NB4 (cell line): ENCODE measurements at regions not wholly inside any gene's neighbourhood (a gene's known extent, or its start where the extent isn't known, plus 50 kb on each side); places are given as distances from the start of the nearest gene placed in this dataset.

Source experiments
- DNase-seq: peaks from one replicate; pipeline ENCODE4 v3.0.0; 2010; ENCODE audit warnings: low read depth
- H3K4me3 ChIP-seq: one replicate; pipeline ENCODE4 v1.5.1; 2011; ENCODE audit warnings: mild to moderate bottlenecking, low read depth, low read length, moderate library complexity
- MAX ChIP-seq: IDR thresholded peaks from 2 replicates; pipeline ENCODE4 v1.6.1; 2011; ENCODE audit warnings: low read depth, low read length
- MYC ChIP-seq: IDR thresholded peaks from 2 replicates; pipeline ENCODE4 v1.6.1; 2011; ENCODE audit warnings: low read depth, low read length
- POLR2A ChIP-seq: IDR thresholded peaks from 2 replicates; pipeline ENCODE4 v1.6.1; 2011; ENCODE audit warnings: mild to moderate bottlenecking; ENCODE audit not compliant: insufficient read length; ENCODE audit errors: extremely low read depth
- TF ChIP-seq, protein P1 (sequence below): IDR thresholded peaks from one replicate; pipeline ENCODE4 v1.5.1; 2012; ENCODE audit warnings: low read depth, low read length

DNA sequence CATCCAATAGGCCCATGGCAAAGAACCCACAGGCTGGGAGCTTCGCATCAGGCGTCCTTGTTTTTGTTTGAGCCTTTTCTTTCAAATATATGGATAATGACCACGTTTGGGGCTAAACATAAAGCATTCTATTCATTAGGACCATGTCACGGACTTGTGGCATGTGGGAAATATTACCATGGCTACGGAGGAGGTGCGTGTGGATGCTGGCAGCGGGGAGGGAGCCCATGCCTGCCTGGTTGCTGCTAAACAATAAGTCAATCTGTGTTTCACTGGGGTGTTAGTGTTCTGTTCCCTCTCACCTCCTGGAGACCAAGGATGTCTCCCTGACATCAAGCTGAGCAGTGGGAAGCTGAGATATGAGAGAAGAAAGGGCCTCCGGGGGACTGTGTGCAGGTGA is 121.1 kb downstream of the IRS2 start:
- H3K4me3 ChIP-seq, result no peak overlapping the region
- TF ChIP-seq POLR2A (no peak), MYC (no peak), MAX (no peak)
- TF ChIP-seq, protein P1, sequence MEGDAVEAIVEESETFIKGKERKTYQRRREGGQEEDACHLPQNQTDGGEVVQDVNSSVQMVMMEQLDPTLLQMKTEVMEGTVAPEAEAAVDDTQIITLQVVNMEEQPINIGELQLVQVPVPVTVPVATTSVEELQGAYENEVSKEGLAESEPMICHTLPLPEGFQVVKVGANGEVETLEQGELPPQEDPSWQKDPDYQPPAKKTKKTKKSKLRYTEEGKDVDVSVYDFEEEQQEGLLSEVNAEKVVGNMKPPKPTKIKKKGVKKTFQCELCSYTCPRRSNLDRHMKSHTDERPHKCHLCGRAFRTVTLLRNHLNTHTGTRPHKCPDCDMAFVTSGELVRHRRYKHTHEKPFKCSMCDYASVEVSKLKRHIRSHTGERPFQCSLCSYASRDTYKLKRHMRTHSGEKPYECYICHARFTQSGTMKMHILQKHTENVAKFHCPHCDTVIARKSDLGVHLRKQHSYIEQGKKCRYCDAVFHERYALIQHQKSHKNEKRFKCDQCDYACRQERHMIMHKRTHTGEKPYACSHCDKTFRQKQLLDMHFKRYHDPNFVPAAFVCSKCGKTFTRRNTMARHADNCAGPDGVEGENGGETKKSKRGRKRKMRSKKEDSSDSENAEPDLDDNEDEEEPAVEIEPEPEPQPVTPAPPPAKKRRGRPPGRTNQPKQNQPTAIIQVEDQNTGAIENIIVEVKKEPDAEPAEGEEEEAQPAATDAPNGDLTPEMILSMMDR, result no peak
- no peak for DNase-seq

DNA sequence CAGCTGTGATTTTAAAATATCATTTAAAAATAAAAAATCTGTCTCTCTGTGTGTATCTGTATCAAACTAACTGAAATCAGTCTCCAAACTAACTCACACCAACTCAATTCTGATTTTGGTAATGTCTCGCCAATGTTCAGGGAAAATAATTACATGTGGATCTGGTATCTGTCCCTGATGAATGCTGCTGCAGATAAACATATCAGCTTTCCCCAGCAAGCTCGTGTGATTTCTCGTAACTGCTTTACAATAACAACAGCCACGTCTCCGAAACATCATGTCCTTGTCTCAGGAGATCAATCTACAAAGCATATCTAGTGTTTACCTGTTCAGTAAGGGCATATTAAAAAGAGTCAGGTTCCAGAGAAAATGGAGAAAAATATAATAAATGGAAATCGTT is 129.0 kb downstream of the IRS2 start:
- TF ChIP-seq POLR2A (no peak), MAX (no peak), MYC (no peak)
- TF ChIP-seq, protein P1, result no peak
- no peak for DNase-seq
- H3K4me3 ChIP-seq, result no peak overlapping the region

DNA sequence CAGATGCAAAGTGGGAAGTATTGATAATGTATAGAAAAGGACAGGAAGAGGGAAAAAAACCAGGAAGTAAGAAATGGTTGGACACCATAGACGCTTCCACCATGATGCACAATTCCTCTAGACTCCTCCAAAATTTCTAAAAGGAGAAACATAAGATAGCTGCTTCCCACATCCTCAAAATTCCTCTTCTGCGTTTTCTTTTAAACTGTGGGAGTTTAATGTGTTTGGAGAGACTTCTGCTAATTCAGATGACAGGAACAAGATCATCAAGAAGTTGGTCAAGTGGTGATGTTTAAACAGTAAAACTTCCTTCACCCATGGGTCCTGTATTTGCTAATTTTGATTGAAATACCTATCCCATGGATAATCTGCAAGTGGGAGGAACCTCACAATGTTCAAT is 130.2 kb downstream of the IRS2 start:
- DNase-seq, result no peak
- H3K4me3 ChIP-seq, result no peak overlapping the region
- TF ChIP-seq POLR2A (no peak), MYC (no peak), MAX (no peak)
- TF ChIP-seq, protein P1, result no peak

GRCh38 chr13:109655611-109656010 is 130.8 kb downstream of the IRS2 start:
- TF ChIP-seq POLR2A (no peak), MAX (no peak), MYC (no peak)
- TF ChIP-seq, protein P1, result no peak
- H3K4me3 ChIP-seq, result no peak overlapping the region
- DNase-seq, result peak; percentile 45

DNA sequence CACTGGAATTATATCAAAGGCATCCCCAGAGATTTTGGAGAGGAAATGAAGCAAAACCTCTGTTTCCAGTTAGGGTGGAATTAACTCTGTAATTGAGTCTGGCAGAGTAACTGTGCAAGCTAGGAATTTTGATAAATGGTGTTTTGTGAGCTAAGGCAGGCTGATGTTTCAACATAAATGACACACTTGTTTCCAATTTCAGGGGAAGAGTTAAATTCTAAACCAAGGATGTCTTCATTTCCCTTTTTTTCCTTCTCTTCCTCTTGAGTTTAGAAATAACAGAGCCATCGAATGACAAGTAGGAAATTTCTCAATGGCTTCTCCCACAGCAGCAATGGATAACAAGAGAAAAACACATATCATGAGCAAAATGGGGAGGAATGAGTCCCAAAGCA is 131.2 kb downstream of the IRS2 start:
- DNase-seq, result peak; percentile 75
- H3K4me3 ChIP-seq, result no peak overlapping the region

More for the DNA sequence above, 131.2 kb downstream of the IRS2 start:
- no peak for TF ChIP-seq MAX
- TF ChIP-seq POLR2A, result no peak
- no peak for TF ChIP-seq MYC
- TF ChIP-seq, protein P1, result no peak
